ENCODE measurements at regions not wholly inside any gene's neighbourhood (a gene's known extent, or its start where the extent isn't known, plus 50 kb on each side); places are given as distances from the start of the nearest gene placed in this dataset.

DNA sequence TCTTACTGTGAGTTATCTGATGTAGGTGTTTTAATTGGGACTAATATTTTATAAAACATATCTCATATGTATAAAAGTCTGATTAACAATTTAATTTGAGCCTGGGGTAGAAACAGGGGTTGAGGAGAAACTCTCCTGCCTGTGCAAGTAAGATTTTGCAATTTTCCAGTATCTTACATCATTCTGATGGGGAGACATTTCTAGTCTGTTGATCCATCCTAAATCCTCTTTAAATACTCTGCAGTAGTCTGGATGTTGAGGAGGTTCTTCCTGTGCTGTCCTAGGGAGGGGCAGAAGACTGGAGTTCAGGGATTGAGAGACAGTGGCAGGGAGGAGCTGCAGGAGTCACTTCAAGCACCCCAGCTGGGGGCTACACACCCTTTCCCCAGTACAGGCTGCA lies 287.8 kb downstream of the ADGRD1 start:
- no peak for TF ChIP-seq TAF1 (IDR thresholded peaks at IDR 0.05; ENCODE audit: low read depth)
- no peak for TF ChIP-seq EZH2 (IDR thresholded peaks at IDR 0.05; ENCODE audit: borderline replicate concordance, insufficient read depth, low read length, poor library complexity, severe bottlenecking)

Measured in neural cell (in vitro differentiated cells).